Lung microvascular endothelial cell (primary cell): ENCODE measurements at regions not wholly inside any gene's neighbourhood (a gene's known extent, or its start where the extent isn't known, plus 50 kb on each side); places are given as distances from the start of the nearest gene placed in this dataset.

ENCODE experiments used
- DNase-seq, 2 donors: peaks; one replicate each; pipeline versions ENCODE4 v3.0.0 to v3.0.0-alpha.2; 2010; ENCODE audit warnings: low read depth in 2 of 2

GRCh38 chr12:132426349-132427173 is 63.4 kb upstream of the FBRSL1 start:
- no peak for DNase-seq

- no peak for DNase-seq
Observed at GRCh38 chr12:132424811-132425210, 65.1 kb upstream of the FBRSL1 start.

GRCh38 chr12:132423820-132424645 is 65.9 kb upstream of the FBRSL1 start:
- no peak for DNase-seq

- peak; percentile 19 to 20 for DNase-seq
Observed at GRCh38 chr12:132423251-132423819, 66.6 kb upstream of the FBRSL1 start.

- DNase-seq = no peak
Observed at GRCh38 chr12:132422381-132423043, 67.4 kb upstream of the FBRSL1 start.

- DNase-seq = no peak
Observed at GRCh38 chr12:132422040-132422380, 67.9 kb upstream of the FBRSL1 start.

- no peak for DNase-seq
Observed at GRCh38 chr12:132419631-132420246, 70.2 kb upstream of the FBRSL1 start.

- no peak for DNase-seq
Observed at GRCh38 chr12:132418393-132418925, 71.5 kb upstream of the FBRSL1 start.

GRCh38 chr12:132417741-132418140 is 72.2 kb upstream of the FBRSL1 start:
- DNase-seq = no peak

- DNase-seq = no peak
Observed at GRCh38 chr12:132416827-132417226, 73.1 kb upstream of the FBRSL1 start.

GRCh38 chr12:132416121-132416673 is 73.8 kb upstream of the FBRSL1 start:
- no peak for DNase-seq

- no peak for DNase-seq
Observed at GRCh38 chr12:132415327-132416120, 74.4 kb upstream of the FBRSL1 start.

- peak; percentile 75 to 85 for DNase-seq
Observed at GRCh38 chr12:132414634-132415326, 75.2 kb upstream of the FBRSL1 start.

GRCh38 chr12:132413931-132414588 is 75.9 kb upstream of the FBRSL1 start:
- DNase-seq = peak; percentile 20 to 27

GRCh38 chr12:132411457-132411856 is 78.5 kb upstream of the FBRSL1 start:
- no peak for DNase-seq

- no peak for DNase-seq
Observed at GRCh38 chr12:132410849-132411248, 79.1 kb upstream of the FBRSL1 start.

- no peak for DNase-seq
Observed at GRCh38 chr12:132410296-132410625, 79.7 kb upstream of the FBRSL1 start.

GRCh38 chr12:132409495-132410295 is 80.3 kb upstream of the FBRSL1 start:
- DNase-seq = no peak
